ENCODE measurements at regions not wholly inside any gene's neighbourhood (a gene's known extent, or its start where the extent isn't known, plus 50 kb on each side); places are given as distances from the start of the nearest gene placed in this dataset.

- TF ChIP-seq, protein P1, sequence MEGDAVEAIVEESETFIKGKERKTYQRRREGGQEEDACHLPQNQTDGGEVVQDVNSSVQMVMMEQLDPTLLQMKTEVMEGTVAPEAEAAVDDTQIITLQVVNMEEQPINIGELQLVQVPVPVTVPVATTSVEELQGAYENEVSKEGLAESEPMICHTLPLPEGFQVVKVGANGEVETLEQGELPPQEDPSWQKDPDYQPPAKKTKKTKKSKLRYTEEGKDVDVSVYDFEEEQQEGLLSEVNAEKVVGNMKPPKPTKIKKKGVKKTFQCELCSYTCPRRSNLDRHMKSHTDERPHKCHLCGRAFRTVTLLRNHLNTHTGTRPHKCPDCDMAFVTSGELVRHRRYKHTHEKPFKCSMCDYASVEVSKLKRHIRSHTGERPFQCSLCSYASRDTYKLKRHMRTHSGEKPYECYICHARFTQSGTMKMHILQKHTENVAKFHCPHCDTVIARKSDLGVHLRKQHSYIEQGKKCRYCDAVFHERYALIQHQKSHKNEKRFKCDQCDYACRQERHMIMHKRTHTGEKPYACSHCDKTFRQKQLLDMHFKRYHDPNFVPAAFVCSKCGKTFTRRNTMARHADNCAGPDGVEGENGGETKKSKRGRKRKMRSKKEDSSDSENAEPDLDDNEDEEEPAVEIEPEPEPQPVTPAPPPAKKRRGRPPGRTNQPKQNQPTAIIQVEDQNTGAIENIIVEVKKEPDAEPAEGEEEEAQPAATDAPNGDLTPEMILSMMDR (IDR thresholded peaks at IDR 0.05) = no peak
- no peak for TF ChIP-seq POLR2AphosphoS5 (IDR thresholded peaks at IDR 0.05)
These were observed 1448.7 kb upstream of the ACO1 start for GRCh38 chr9:30935730-30936129.

All from sigmoid colon (tissue), 4 donors.